Small intestine (tissue), 7 donors: ENCODE measurements at regions not wholly inside any gene's neighbourhood (a gene's known extent, or its start where the extent isn't known, plus 50 kb on each side); places are given as distances from the start of the nearest gene placed in this dataset.

Experiments used
- DNase-seq, 2 donors: peaks; one replicate each; pipeline versions ENCODE4 v3.0.0 to v3.0.0-alpha.2; 2013
- FAIRE-seq: peaks from 2 replicates; lab custom pipeline; 2012; peaks lifted over from hg19 to GRCh38; lab: Jason Lieb, UNC
- H3K27ac ChIP-seq, 3 donors: one replicate each; pipeline ENCODE4 v1.5.1; 2013; ENCODE audit warnings: low read length in 2 of 3, mild to moderate bottlenecking in 2 of 3, control low read depth in 1 of 3, inconsistent platforms in 1 of 3, low read depth in 1 of 3, moderate library complexity in 1 of 3
- H3K27me3 ChIP-seq, 3 donors: one replicate each; pipeline ENCODE4 v1.6.1; 2013; ENCODE audit warnings: low read length in 3 of 3, inconsistent platforms in 1 of 3; ENCODE audit not compliant: control insufficient read depth in 3 of 3, insufficient read depth in 3 of 3
- H3K36me3 ChIP-seq, 3 donors: one replicate each; pipeline ENCODE4 v1.6.1; 2013; ENCODE audit warnings: low read length in 3 of 3, inconsistent platforms in 1 of 3, low read depth in 1 of 3, mild to moderate bottlenecking in 1 of 3, moderate library complexity in 1 of 3; ENCODE audit not compliant: control insufficient read depth in 3 of 3, insufficient read depth in 2 of 3
- H3K4me1 ChIP-seq, 3 donors: one replicate each; pipeline ENCODE4 v1.6.1; 2013; ENCODE audit warnings: low read length in 2 of 3, inconsistent platforms in 1 of 3, low read depth in 1 of 3, mild to moderate bottlenecking in 1 of 3, moderate library complexity in 1 of 3; ENCODE audit not compliant: control insufficient read depth in 3 of 3, insufficient read depth in 2 of 3
- H3K4me3 ChIP-seq, 3 donors: one replicate each; pipeline ENCODE4 v1.5.1; 2013; ENCODE audit warnings: low read length in 3 of 3, control low read depth in 1 of 3, inconsistent platforms in 1 of 3, low read depth in 1 of 3, mild to moderate bottlenecking in 1 of 3, moderate library complexity in 1 of 3
- H3K9me3 ChIP-seq, 2 donors: one replicate each; pipeline ENCODE4 v1.6.1; 2013; ENCODE audit warnings: low read depth in 1 of 2, low read length in 1 of 2; ENCODE audit not compliant: control insufficient read depth in 2 of 2, insufficient read depth in 1 of 2
- WGBS, 3 donors: extraction: QIAGEN DNeasy Blood & Tissue Kit; methylation state at CpG; one replicate each; pipeline ENCODE4 v1.1.7; 2013; 5-methylcytosine and 5-hydroxymethylcytosine counted together
- donor health status: healthy with polysubstance abuse.
- donor health status: control.
- donor health status: control.
- donor health status: Bipolar disorder and iron deficiency.
- donor health status: healthy.

GRCh38 chr16:62933929-62934328, 897.7 kb upstream of the CDH8 start:
- FAIRE-seq (no peak), DNase-seq (no peak)
- Histone ChIP-seq H3K4me1 (no peaks in the 10 kb centered on the region), H3K4me3 (no peak overlapping the region), H3K36me3 (no peaks in the 10 kb centered on the region), H3K9me3 (no peaks in the 10 kb centered on the region), H3K27me3 (no peaks in the 10 kb centered on the region), H3K27ac (no peak overlapping the region)
- WGBS, 3 donors = 43 to 60% (median 57%) methylated on average over 4 of the region's 4 CpGs

- no peaks in the 10 kb centered on the region for H3K4me1 ChIP-seq
- FAIRE-seq (no peak), DNase-seq (no peak)
- WGBS, 3 donors = 47 to 81% (median 56%) methylated on average over 3 of the region's 3 CpGs
- H3K27ac ChIP-seq = no peak overlapping the region
- H3K4me3 ChIP-seq = no peak overlapping the region
- no peaks in the 10 kb centered on the region for H3K27me3 ChIP-seq
- no peaks in the 10 kb centered on the region for H3K36me3 ChIP-seq
- no peaks in the 10 kb centered on the region for H3K9me3 ChIP-seq
These were observed 893.4 kb upstream of the CDH8 start for GRCh38 chr16:62929593-62929992.

- no peaks in the 10 kb centered on the region for H3K4me1 ChIP-seq
- no peak for DNase-seq
- no peak overlapping the region for H3K27ac ChIP-seq
- no peak for FAIRE-seq
- no peaks in the 10 kb centered on the region for H3K9me3 ChIP-seq
- H3K36me3 ChIP-seq = no peaks in the 10 kb centered on the region
- no peaks in the 10 kb centered on the region for H3K27me3 ChIP-seq
- H3K4me3 ChIP-seq = no peak overlapping the region
- 34 to 40% (median 38%) methylated on average over 2 of the region's 2 CpGs for WGBS, 3 donors
These were observed 890.9 kb upstream of the CDH8 start for GRCh38 chr16:62927122-62927521.

GRCh38 chr16:62926121-62926801, 890.0 kb upstream of the CDH8 start:
- WGBS, 3 donors = 72 to 79% (median 72%) methylated on average over 5 of the region's 5 CpGs
- DNase-seq = no peak

GRCh38 chr16:62921904-62922303, 885.7 kb upstream of the CDH8 start:
- Histone ChIP-seq H3K27me3 (no peaks in the 10 kb centered on the region), H3K36me3 (no peaks in the 10 kb centered on the region), H3K4me1 (no peaks in the 10 kb centered on the region), H3K9me3 (no peaks in the 10 kb centered on the region), H3K4me3 (no peak overlapping the region), H3K27ac (no peak overlapping the region)
- WGBS, 3 donors = 70 to 84% (median 73%) methylated on average over 2 of the region's 2 CpGs
- DNase-seq = no peak
- no peak for FAIRE-seq

More at GRCh38 chr16:62926121-62926801, 890.0 kb upstream of the CDH8 start:
- H3K4me1 ChIP-seq = no peaks in the 10 kb centered on the region
- H3K4me3 ChIP-seq = no peak overlapping the region
- H3K27me3 ChIP-seq = no peaks in the 10 kb centered on the region
- no peaks in the 10 kb centered on the region for H3K36me3 ChIP-seq
- no peaks in the 10 kb centered on the region for H3K9me3 ChIP-seq
- FAIRE-seq = no peak
- H3K27ac ChIP-seq = no peak overlapping the region

- Histone ChIP-seq H3K4me1 (no peaks in the 10 kb centered on the region), H3K9me3 (no peaks in the 10 kb centered on the region), H3K27ac (no peak overlapping the region), H3K36me3 (no peaks in the 10 kb centered on the region), H3K4me3 (no peak overlapping the region), H3K27me3 (no peaks in the 10 kb centered on the region)
- FAIRE-seq (no peak), DNase-seq (no peak)
These were observed 877.7 kb upstream of the CDH8 start for GRCh38 chr16:62913924-62914323.

GRCh38 chr16:62913333-62913732, 877.1 kb upstream of the CDH8 start:
- DNase-seq = no peak
- Histone ChIP-seq H3K27me3 (no peaks in the 10 kb centered on the region), H3K9me3 (no peaks in the 10 kb centered on the region), H3K27ac (no peak overlapping the region), H3K36me3 (no peaks in the 10 kb centered on the region), H3K4me3 (no peak overlapping the region), H3K4me1 (no peaks in the 10 kb centered on the region)
- WGBS, 3 donors = 82 to 91% (median 89%) methylated on average over 2 of the region's 2 CpGs
- FAIRE-seq = no peak

- Histone ChIP-seq H3K27me3 (no peaks in the 10 kb centered on the region), H3K4me3 (no peak overlapping the region), H3K36me3 (no peaks in the 10 kb centered on the region), H3K4me1 (no peaks in the 10 kb centered on the region), H3K9me3 (no peaks in the 10 kb centered on the region), H3K27ac (no peak overlapping the region)
- WGBS, 3 donors = 66 to 76% (median 74%) methylated on average over 3 of the region's 3 CpGs
- FAIRE-seq (no peak), DNase-seq (no peak)
These were observed 873.4 kb upstream of the CDH8 start for GRCh38 chr16:62909597-62909996.

GRCh38 chr16:62907562-62907961, 871.3 kb upstream of the CDH8 start:
- WGBS, 3 donors = 90 to 93% (median 93%) methylated on average over 1 of the region's 1 CpG

More at GRCh38 chr16:62907562-62907961, 871.3 kb upstream of the CDH8 start:
- Histone ChIP-seq H3K9me3 (no peaks in the 10 kb centered on the region), H3K27me3 (no peaks in the 10 kb centered on the region), H3K4me3 (no peak overlapping the region), H3K36me3 (no peaks in the 10 kb centered on the region), H3K27ac (no peak overlapping the region), H3K4me1 (no peaks in the 10 kb centered on the region)
- DNase-seq (no peak), FAIRE-seq (no peak)
